RWPE1 (cell line): ENCODE measurements at regions not wholly inside any gene's neighbourhood (a gene's known extent, or its start where the extent isn't known, plus 50 kb on each side); places are given as distances from the start of the nearest gene placed in this dataset.

Source experiments
- CTCF ChIA-PET: fragments of 350-600 bp; sonication (Branson Sonifier 250); formaldehyde crosslinking; extraction: SDS; loops from one replicate; lab custom pipeline; 2021; lab: Yijun Ruan, JAX
- POLR2A ChIA-PET: fragments of 400-600 bp; formaldehyde crosslinking; extraction: SDS; loops from one replicate; lab custom pipeline; 2020; ENCODE audit warnings: antibody characterized with exemption; ENCODE audit not compliant: low non-redundant PET; lab: Yijun Ruan, JAX
- DNase-seq: peaks from one replicate; pipeline ENCODE4 v3.0.0; 2012; ENCODE audit warnings: low spot score
- H3K27ac ChIP-seq: fragments of 450-650 bp; 2 replicates; pipeline ENCODE4 v1.5.1; 2017
- TF ChIP-seq, protein P1 (sequence below): fragments of 450-650 bp; conservative IDR thresholded peaks from 2 replicates; pipeline ENCODE4 v1.5.1; 2017; ENCODE audit warnings: low read depth, mild to moderate bottlenecking

DNA sequence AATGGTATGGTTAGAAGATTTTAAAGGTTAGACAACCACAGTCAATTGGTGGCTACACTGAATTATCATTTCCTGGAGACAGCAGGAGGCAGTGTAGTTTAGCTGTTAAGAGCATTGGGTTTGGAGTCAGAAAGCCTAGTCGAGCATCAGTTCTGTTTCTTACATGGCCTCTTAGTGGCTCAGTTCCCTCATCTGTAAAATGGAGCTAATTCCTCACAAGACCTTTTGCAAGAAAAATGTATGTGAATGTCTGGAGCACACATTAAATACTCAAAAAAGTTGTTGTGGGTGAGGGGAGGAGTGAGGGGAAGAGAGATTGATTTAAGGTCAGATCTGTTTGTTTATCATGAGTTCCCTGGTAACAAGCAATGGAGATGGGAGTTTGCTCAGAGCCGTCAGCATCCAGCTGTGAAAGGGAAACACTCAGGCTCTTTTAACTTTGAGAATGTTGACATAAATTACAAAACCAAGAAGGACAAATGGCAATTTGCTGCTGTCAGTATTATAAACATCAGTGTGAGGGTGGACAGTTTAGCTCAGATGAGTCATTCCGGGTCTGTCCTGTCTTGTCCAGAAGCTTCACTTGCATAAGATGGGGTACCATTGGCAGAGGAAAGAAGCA lies 98.2 kb upstream of the PGRMC2 start:
- POLR2A ChIA-PET: no interaction called here
- H3K27ac ChIP-seq: peak overlapping the region; percentile 95
- CTCF ChIA-PET: interaction anchor here (0.6 to 1.0 kb wide), 2 partner anchors 194 to 340 kb away, joined by 4 read pairs; no protein-coding TSS in a partner anchor
- DNase-seq: peak; percentile 80
- TF ChIP-seq, protein P1, sequence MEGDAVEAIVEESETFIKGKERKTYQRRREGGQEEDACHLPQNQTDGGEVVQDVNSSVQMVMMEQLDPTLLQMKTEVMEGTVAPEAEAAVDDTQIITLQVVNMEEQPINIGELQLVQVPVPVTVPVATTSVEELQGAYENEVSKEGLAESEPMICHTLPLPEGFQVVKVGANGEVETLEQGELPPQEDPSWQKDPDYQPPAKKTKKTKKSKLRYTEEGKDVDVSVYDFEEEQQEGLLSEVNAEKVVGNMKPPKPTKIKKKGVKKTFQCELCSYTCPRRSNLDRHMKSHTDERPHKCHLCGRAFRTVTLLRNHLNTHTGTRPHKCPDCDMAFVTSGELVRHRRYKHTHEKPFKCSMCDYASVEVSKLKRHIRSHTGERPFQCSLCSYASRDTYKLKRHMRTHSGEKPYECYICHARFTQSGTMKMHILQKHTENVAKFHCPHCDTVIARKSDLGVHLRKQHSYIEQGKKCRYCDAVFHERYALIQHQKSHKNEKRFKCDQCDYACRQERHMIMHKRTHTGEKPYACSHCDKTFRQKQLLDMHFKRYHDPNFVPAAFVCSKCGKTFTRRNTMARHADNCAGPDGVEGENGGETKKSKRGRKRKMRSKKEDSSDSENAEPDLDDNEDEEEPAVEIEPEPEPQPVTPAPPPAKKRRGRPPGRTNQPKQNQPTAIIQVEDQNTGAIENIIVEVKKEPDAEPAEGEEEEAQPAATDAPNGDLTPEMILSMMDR: no peak; the same call in 1 of the 2 replicates

DNA sequence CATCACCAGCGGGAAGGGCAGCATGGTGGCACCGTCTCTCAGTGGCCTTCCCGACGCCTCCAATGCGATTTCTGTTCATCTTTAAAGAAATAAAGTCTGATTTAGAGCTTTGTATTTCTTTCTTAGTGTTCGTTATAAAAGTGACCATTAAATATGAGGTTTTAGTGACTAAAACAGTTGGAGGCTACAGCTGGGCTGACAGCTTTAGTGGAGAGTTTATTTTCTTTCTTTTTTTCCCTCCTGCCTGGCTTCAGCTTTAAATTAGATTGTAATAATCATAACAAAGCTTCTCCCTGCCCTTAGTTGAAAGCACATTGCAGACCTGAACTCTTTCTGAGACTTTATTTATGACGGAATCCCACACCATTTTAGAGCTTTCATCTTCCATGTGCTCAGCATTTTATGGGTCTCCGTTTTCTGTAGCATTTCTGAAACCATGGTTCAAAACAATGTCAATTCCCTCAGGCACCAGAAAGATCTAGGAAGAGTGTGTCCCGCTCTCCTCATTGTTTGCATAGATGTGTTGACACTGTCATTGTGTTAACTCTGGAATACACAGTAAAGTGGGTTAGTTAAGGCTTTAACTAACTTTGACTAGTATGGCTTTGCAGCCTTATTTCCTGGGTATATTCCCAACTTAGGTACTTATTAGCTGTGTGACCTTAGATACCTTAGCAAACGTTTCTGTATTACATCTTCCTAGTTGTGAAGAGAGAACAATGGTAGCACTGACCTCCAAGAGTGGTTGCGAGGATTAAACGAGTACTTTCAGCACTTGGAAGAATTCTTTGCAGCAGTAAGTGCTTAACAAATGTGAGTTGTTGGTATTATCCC lies 97.4 kb upstream of the PGRMC2 start:
- ChIA-PET CTCF (interaction anchor here (1.0 to 1.2 kb wide), 2 partner anchors 43 to 341 kb away, joined by 3 to 4 read pairs; no protein-coding TSS in a partner anchor), POLR2A (no interaction called here)
- TF ChIP-seq, protein P1: no peak
- H3K27ac ChIP-seq: no peak overlapping the region
- no peak for DNase-seq

DNA sequence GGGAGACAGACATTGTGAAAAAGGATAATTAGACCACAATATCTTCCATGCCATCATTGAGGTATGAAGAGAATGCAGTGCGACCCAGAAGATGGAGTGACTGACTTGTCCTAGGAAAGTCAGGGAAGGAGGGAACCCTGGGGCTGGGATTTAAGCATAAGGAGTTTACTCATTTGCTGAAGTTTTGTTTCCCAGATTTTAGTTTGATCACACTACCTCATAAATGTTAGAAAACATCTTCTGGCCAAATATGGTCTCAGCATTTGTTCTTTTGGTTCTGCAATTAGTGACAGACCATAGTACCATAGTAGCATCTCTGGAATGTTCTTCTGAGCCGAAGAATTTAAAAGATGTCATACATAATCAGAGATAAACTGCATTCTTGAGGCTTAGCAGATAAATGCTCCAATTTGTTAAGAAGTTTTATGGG lies 96.5 kb upstream of the PGRMC2 start:
- POLR2A ChIA-PET: no interaction called here
- H3K27ac ChIP-seq: no peak overlapping the region

DNA sequence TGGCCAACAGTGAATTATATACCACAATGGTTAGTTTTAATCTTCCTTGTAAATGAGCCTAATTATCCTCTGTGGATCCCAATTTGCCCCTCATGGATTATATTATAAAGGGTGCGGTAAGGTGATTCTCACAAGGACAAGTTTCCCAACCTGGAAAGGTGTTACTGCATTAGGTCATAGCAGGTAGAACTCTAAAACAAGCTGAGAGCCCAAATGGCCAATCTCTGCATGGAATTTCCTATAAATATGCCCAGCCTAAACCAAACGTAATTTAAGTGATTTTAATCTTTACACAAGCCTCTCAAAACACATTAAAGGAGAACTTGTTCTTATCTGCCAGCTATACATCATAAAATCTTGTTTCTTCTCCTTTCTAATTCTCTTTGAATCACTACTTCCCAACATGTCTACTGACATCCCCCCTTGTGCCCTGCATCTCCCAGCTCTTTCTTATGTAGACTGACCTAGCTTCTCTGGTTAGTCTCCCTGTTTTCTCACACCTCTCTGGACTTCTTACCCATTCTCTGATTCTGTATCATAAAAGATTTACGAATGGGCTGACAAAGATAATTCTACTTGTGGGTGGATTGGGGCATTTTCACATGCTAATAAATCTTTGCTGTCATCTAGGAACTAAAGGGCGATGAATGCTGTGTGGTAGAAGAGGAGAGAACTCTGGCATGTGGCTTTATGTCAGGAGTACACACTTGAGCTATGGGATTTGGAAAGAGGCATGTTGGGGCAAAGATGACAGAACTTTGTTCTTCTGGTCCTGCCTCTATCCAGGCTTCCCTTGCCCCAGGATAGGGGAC lies 94.3 kb upstream of the PGRMC2 start:
- TF ChIP-seq, protein P1: no peak
- POLR2A ChIA-PET: no interaction called here
- H3K27ac ChIP-seq: no peak overlapping the region
- CTCF ChIA-PET: interaction anchor here (1.0 kb wide), 1 partner anchor 73 kb away, joined by 3 read pairs; no protein-coding TSS in a partner anchor
- DNase-seq: no peak

More for the DNA sequence above, 96.5 kb upstream of the PGRMC2 start:
- TF ChIP-seq, protein P1: no peak
- CTCF ChIA-PET: interaction anchor here (1.2 kb wide), 1 partner anchor 44 kb away, joined by 3 read pairs; no protein-coding TSS in a partner anchor
- no peak for DNase-seq

DNA sequence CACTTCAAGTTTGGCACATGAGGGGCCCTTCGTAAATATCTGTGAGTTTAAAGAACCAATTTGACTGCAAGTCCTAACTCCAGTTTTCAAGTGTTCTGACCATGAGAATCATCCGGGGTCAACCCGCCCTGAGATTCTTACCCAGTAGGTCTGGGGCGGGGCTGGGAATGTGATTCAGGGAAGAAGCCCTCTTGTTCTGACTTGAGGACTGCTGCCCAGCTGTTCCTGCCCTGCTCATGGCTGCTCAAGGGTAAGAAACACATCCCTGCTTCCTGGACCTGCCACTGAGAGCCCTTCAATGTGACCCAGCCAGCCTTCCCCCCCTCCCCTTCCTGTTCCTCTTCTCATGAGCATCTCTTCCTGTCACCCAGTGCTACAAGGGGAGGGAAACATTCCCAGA lies 92.7 kb upstream of the PGRMC2 start:
- TF ChIP-seq, protein P1: no peak
- CTCF ChIA-PET: no interaction called here
- POLR2A ChIA-PET: no interaction called here
- peak overlapping the region; percentile 62 for H3K27ac ChIP-seq
- no peak for DNase-seq

DNA sequence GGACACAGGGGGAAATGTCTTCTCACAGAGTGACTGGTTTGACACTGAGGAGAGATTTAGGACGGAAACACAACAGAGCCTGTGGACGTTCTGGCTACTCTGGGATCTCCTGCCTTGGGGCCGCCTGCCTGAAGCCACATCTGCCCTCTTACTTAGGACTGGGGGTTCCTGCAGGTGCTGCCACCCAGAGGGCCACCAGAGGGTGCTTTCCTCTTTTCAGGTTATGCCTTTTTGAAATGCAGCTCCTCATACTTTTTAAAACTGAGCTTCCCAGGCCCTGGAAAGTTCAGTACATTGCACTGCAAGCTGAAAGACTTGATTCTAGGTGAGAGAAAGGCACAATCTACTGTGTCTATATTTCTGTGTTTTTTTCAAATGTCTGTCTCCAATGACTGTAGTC lies 92.2 kb upstream of the PGRMC2 start:
- DNase-seq: no peak
- peak overlapping the region; percentile 62 for H3K27ac ChIP-seq
- CTCF ChIA-PET: no interaction called here
- POLR2A ChIA-PET: no interaction called here
- TF ChIP-seq, protein P1: peak; percentile 28; the same call in 1 of the 2 replicates
